ENCODE measurements at regions not wholly inside any gene's neighbourhood (a gene's known extent, or its start where the extent isn't known, plus 50 kb on each side); places are given as distances from the start of the nearest gene placed in this dataset.

DNA sequence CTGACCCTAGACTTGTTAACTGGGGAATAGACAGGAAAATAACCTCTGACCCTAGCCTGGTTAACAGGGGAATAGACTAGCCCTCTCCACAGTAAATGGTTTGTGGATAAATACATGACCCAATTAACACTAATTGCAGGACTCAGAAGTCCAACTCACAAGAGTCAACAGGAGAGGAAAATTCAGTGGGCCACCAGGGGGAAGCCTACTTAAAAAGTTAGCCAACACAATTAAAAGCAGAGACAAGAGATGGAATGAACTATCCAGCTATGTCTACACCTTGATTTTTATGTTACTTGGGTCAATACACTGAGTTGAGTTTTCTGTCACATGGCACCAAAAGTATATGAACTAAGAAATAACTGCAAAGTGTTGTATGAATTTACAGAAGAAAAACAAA, 158.8 kb upstream of the SLC39A10 start:
- DNase-seq (ENCODE audit: low spot score): peak; percentile 42

DNA sequence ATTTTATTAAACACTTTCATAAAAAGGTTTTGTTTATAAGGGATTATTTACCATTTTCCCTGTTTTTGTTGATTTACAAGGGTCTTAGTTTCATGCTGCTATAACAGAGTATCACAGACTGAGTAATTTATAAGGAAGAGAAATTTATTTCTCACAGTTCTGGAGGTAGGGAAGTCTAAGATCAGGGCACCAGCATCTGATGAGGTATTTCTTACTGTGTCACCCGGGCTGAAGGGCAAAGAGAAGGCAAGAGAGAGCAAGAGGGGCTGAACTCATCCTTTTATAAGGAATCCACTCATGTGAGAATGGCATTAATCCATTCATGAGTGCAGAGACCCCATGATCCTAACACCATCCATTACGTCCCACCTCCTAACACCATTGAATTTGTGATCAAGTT, 160.0 kb upstream of the SLC39A10 start:
- DNase-seq (ENCODE audit: low spot score): no peak

DNA sequence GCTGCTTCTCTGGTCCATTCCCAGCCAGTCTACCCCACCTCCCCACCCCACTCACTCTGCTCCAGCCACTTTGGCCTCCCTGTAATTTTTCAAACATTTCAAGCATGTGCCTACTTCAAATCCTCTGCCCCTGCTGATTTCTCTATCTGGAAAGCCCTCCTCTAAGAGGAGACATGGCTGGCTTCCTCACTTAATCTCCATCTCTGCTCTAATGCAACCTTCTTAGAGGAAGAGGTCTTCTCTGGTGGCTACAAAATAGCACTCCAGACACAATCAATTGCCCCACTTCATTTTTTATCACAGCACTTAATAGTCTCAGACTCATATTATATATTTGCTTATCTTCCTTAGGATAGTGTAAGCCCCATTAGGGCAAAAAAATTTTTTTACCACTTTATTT, 161.1 kb upstream of the SLC39A10 start:
- no peak for DNase-seq (ENCODE audit: low spot score)

GRCh38 chr2:195495351-195495750, 161.7 kb upstream of the SLC39A10 start:
- no peak for DNase-seq (ENCODE audit: low spot score)

GRCh38 chr2:195494451-195494850, 162.6 kb upstream of the SLC39A10 start:
- no peak for DNase-seq (ENCODE audit: low spot score)

DNA sequence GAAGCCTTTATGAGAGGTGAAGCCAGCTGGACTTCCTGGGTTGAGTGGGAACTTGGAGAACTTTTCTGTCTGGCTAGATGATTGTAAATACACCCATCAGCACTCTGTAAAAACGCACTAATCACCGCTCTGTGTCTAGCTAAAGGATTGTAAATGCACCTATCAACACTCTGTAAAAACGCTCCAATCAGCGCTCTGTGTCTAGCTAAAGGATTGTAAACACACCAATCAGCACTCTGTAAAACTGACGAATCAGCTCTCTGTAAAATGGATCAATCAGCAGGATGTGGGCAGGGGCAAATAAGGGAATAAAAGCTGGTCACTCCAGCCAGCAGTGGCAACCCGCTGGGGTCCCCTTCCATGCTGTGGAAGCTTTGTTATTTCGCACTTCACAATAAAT, 163.6 kb upstream of the SLC39A10 start:
- DNase-seq (ENCODE audit: low spot score): no peak

- no peak for DNase-seq (ENCODE audit: low spot score)
These were observed 166.7 kb upstream of the SLC39A10 start for GRCh38 chr2:195490319-195490718.

DNA sequence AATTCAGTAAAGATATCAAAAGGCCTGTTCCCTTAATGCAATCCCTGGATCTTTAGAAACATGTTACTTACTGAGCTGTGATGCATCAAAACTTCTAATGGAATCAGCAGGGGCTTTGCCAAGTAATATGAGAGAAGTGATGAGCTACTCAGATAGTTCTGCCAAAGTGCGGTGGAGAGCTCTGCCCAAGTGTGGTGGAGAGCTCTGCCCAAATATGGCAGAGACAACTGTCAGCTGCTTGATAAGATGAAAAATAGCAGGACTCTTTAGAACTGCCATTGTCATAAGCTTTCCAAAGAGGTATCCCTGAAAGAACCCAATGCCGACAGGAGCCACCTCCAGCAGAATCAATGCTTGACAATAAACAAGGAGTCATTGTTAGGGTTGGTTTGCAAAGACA, 167.9 kb upstream of the SLC39A10 start:
- no peak for DNase-seq (ENCODE audit: low spot score)

DNA sequence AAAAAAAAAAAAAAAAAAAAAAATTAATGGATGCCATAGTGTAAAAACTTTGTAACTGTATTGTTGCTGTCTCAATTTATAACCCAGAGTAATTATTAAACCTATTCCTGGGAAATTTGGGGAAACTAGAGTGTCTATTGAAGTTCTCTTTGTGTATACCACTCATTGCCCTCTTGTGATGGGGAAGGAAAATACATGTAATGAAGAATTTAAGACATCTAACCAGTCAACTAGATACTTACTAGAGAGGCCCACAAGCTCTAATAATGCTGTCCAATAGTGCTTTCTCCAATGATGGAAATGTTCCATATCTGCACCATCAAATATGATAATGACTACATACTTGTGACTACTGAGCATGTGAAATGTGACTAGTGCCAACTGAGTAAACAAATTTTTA, 168.5 kb upstream of the SLC39A10 start:
- DNase-seq (ENCODE audit: low spot score): no peak

- DNase-seq (ENCODE audit: low spot score): peak; percentile 50
These were observed 169.9 kb upstream of the SLC39A10 start for GRCh38 chr2:195486987-195487644.

- DNase-seq (ENCODE audit: low spot score): no peak
These were observed 170.5 kb upstream of the SLC39A10 start for GRCh38 chr2:195486520-195486919.

DNA sequence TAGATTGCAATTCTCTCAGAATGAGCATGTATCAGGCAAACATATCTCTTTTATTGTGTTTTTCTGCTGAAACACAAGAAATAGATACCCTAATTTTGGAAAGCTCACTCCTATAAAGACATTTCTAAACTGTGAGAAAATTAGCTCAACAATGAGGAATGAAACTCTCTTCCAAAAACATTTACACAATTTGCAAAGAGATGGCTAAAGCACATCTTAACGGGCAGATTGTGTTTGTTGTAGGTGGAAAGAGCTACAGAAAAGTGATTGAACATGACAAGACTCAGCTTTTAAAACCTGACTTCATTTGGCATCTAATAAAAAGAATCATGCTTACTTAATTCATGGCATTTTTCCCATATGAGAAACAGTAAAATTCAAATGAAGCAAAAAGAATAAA, 175.0 kb upstream of the SLC39A10 start:
- no peak for DNase-seq (ENCODE audit: low spot score)

DNA sequence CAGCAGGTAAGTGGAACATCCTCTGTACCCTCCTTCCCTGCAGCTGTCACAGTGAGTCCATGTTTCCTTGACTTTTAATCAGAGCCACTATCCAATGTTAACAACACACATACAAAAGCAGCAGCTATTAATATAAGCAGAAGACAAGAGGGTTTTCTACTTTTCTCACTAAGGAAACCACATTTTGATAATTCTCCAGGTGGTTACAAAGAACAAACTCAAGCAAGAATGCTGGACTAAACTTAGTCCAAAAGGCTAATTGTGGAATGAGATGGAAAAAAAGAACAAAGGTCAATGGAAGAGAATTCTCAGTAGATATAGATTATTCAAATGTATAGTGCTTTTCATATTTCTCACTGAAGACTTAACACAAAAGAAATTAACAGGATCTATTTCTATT, 176.9 kb upstream of the SLC39A10 start:
- no peak for DNase-seq (ENCODE audit: low spot score)

GRCh38 chr2:195479407-195479806, 177.6 kb upstream of the SLC39A10 start:
- no peak for DNase-seq (ENCODE audit: low spot score)

DNA sequence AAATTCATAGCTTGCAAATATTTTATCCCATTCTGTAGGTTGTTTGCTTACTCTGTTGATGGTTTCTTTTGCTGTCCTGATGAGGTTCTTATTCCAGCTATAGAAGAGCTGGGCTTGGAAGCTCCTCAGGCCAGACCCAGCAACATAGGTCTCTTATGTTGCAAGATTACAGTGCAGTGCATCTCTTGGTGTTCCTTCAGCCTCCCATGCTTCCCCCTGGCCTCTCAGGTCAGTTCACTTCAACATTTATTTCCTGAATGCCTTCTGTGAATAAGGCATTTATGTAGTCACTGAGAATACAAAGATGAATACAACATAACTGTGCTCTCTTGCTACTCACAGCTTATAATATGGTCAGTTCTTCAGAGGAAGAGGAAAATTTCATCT, 179.0 kb upstream of the SLC39A10 start:
- DNase-seq (ENCODE audit: low spot score): no peak

- DNase-seq (ENCODE audit: low spot score): no peak
These were observed 179.6 kb upstream of the SLC39A10 start for GRCh38 chr2:195477248-195477995.

GRCh38 chr2:195475336-195475735, 181.7 kb upstream of the SLC39A10 start:
- no peak for DNase-seq (ENCODE audit: low spot score)

DNA sequence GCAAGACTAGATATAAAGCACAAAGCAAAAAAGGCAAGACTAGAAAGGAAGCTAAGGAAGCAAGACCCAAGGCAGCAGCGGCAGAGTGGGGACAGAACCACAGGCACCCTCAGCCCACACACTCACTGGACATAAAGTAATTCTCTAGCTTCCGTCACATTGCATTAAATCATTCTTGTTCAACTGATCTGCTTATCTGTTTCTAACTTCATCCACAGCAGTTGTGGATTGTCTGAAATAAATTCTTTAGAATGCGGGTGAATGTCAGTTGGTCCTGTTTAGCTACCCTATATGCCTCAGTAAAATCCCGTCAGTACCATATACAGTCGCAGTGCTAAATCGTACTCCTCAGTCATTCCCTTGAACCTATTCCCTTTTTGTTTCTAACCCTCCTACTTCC, 183.2 kb upstream of the SLC39A10 start:
- no peak for DNase-seq (ENCODE audit: low spot score)

GRCh38 chr2:195472501-195473234, 184.4 kb upstream of the SLC39A10 start:
- DNase-seq (ENCODE audit: low spot score): no peak

GRCh38 chr2:195471807-195472206, 185.2 kb upstream of the SLC39A10 start:
- no peak for DNase-seq (ENCODE audit: low spot score)

- no peak for DNase-seq (ENCODE audit: low spot score)
These were observed 185.9 kb upstream of the SLC39A10 start for GRCh38 chr2:195471163-195471562.

DNA sequence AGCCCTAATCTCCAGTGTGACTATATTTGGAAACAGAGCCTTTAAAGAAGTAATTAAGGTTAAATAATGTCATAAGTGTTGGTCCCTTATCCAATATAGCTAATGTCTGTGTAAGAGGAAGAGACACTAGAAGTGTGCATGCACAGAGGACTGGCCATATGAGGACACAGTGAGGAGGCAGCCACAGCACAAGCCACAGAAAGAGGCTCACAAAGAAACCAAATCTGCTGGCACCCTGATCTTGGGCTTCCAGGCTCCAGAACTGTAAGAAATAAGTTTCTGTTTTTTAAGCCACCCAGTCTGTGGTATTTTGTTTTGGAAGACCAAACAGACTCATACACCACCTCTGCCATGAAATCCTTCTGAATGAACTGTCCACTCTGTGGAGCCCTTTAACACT, 186.4 kb upstream of the SLC39A10 start:
- DNase-seq (ENCODE audit: low spot score): no peak

GRCh38 chr2:195468771-195469170, 188.3 kb upstream of the SLC39A10 start:
- no peak for DNase-seq (ENCODE audit: low spot score)

Measured in hematopoietic multipotent progenitor cell treated with erythropoietin and hydrocortisone succinate and interleukin-3 and kit ligand, for 15 days (in vitro differentiated cells).